A549 (cell line): ENCODE measurements at regions not wholly inside any gene's neighbourhood (a gene's known extent, or its start where the extent isn't known, plus 50 kb on each side); places are given as distances from the start of the nearest gene placed in this dataset.

ENCODE experiments used
- ATAC-seq, 2 experiments: fragments of 200-7000 bp in 1 of 2; fragments of >200 bp in 1 of 2; cut with Nextera tagmentation in 1 of 2; cut with Tn5 transposase in 1 of 2; 3 replicates each; pipeline versions ENCODE4 v1.8.0 to v1.9.1; 2018 to 2020; ENCODE audit warnings: mild to moderate bottlenecking in 1 of 2, moderate library complexity in 1 of 2
- CTCF ChIA-PET: fragments of 300-600 bp; sonication (Branson Sonifier 250); formaldehyde crosslinking; extraction: SDS; loops from one replicate; lab custom pipeline; 2021; ENCODE audit warnings: antibody characterized with exemption, inconsistent platforms; lab: Yijun Ruan, JAX
- POLR2A ChIA-PET: fragments of 350-600 bp; formaldehyde crosslinking; extraction: SDS; loops from one replicate; lab custom pipeline; 2021; ENCODE audit warnings: antibody characterized with exemption, inconsistent platforms; lab: Yijun Ruan, JAX
- DNase-seq, 2 experiments: peaks; one replicate each; pipeline versions ENCODE4 v3.0.0 to v3.0.0-alpha.2; 2011 to 2016; ENCODE audit warnings: low read depth in 1 of 2, low spot score in 1 of 2
- FAIRE-seq: peaks from 2 replicates; lab custom pipeline; 2011; peaks lifted over from hg19 to GRCh38; lab: Jason Lieb, UNC
- H3K27ac ChIP-seq, 2 experiments: fragments of >200 bp; sonication (Bioruptor Twin); formaldehyde crosslinking; 3 replicates each; pipeline ENCODE4 v1.5.1; 2016 to 2017
- H3K4me1 ChIP-seq: fragments of >200 bp; sonication (Bioruptor Twin); formaldehyde crosslinking; 3 replicates; pipeline ENCODE4 v1.6.1; 2016
- H3K4me2 ChIP-seq: fragments of >200 bp; sonication (Bioruptor Twin); formaldehyde crosslinking; 3 replicates; pipeline ENCODE4 v1.6.1; 2016
- H3K4me3 ChIP-seq: fragments of >200 bp; sonication (Bioruptor Twin); formaldehyde crosslinking; 3 replicates; pipeline ENCODE4 v1.5.1; 2016
- H3K9me3 ChIP-seq: fragments of >200 bp; sonication (Bioruptor Twin); formaldehyde crosslinking; 3 replicates; pipeline ENCODE4 v1.6.1; 2016
- CEBPB ChIP-seq, 2 experiments: fragments of >200 bp in 1 of 2; sonication (Bioruptor Twin) in 1 of 2; formaldehyde crosslinking in 1 of 2; IDR thresholded peaks; 2 replicates each; pipeline ENCODE4 v1.6.1; 2012 to 2016
- CHD2 ChIP-seq: fragments of 150-350 bp; IDR thresholded peaks from 2 replicates; pipeline ENCODE4 v1.6.1; 2014; ENCODE audit warnings: low read length; ENCODE audit not compliant: partially characterized antibody
- CHD4 ChIP-seq: fragments of 200-600 bp; sonication (generic); IDR thresholded peaks from 2 replicates; pipeline ENCODE4 v1.6.1; 2016; ENCODE audit warnings: antibody characterized with exemption, mild to moderate bottlenecking, borderline replicate concordance
- EHF ChIP-seq: fragments of 250-450 bp; sonication (Bioruptor Pico); IDR thresholded peaks from 2 replicates; pipeline ENCODE4 v1.5.0; 2020; ENCODE audit warnings: mild to moderate bottlenecking
- EP300 ChIP-seq, 2 experiments: fragments of >200 bp; sonication (Bioruptor Twin); formaldehyde crosslinking; IDR thresholded peaks; 2 replicates in 1 of 2; 3 replicates in 1 of 2; pipeline ENCODE4 v1.6.1; 2016 to 2017
- FOSB ChIP-seq: fragments of 250-450 bp; sonication (Bioruptor Pico); IDR thresholded peaks from 2 replicates; pipeline ENCODE4 v1.5.0; 2020; ENCODE audit warnings: mild to moderate bottlenecking, moderate library complexity
- FOXS1 ChIP-seq: fragments of 250-450 bp; sonication (Bioruptor Pico); IDR thresholded peaks from 2 replicates; pipeline ENCODE4 v1.5.0; 2020; ENCODE audit warnings: mild to moderate bottlenecking, moderate library complexity
- GATA3 ChIP-seq: IDR thresholded peaks from 2 replicates; pipeline ENCODE4 v1.6.1; 2012; ENCODE audit warnings: borderline replicate concordance
- HEYL ChIP-seq: fragments of 250-450 bp; sonication (Bioruptor Pico); IDR thresholded peaks from 2 replicates; pipeline ENCODE4 v1.8.0; 2021; ENCODE audit warnings: mild to moderate bottlenecking, moderate library complexity
- HOXA7 ChIP-seq: fragments of 250-450 bp; sonication (Bioruptor Pico); IDR thresholded peaks from 2 replicates; pipeline ENCODE4 v1.5.0; 2020; ENCODE audit warnings: mild to moderate bottlenecking, moderate library complexity
- JUN ChIP-seq, 2 experiments: fragments of >200 bp; sonication (Bioruptor Twin); formaldehyde crosslinking; IDR thresholded peaks; 2 replicates in 1 of 2; 3 replicates in 1 of 2; pipeline ENCODE4 v1.6.1; 2016 to 2017
- KDM1A ChIP-seq: fragments of 200-600 bp; sonication (generic); IDR thresholded peaks from 2 replicates; pipeline ENCODE4 v1.6.1; 2016; ENCODE audit warnings: low read depth, mild to moderate bottlenecking
- MAZ ChIP-seq: fragments of 150-350 bp; IDR thresholded peaks from 2 replicates; pipeline ENCODE4 v1.6.1; 2014; ENCODE audit warnings: antibody characterized with exemption, low read depth, low read length, borderline replicate concordance
- NR3C1 ChIP-seq: fragments of >200 bp; sonication (Bioruptor Twin); formaldehyde crosslinking; IDR thresholded peaks from 3 replicates; pipeline ENCODE4 v1.6.1; 2017
- PHF8 ChIP-seq: fragments of 200-600 bp; sonication (generic); IDR thresholded peaks from 2 replicates; pipeline ENCODE4 v1.6.1; 2016; ENCODE audit warnings: low read depth, mild to moderate bottlenecking, antibody characterized with exemption, moderate library complexity, borderline replicate concordance
- RCOR1 ChIP-seq: fragments of 150-350 bp; IDR thresholded peaks from 2 replicates; pipeline ENCODE4 v1.6.1; 2014; ENCODE audit warnings: antibody characterized with exemption, low read length, low read depth
- ZFP36 ChIP-seq: fragments of 450-650 bp; IDR thresholded peaks from 2 replicates; pipeline ENCODE4 v1.6.1; 2014; ENCODE audit warnings: borderline replicate concordance; ENCODE audit not compliant: partially characterized antibody
- WGBS: methylation state at CpG from one replicate; pipeline ENCODE4 v1.1.6; 2017; ENCODE audit errors: missing lambda C conversion rate; 5-methylcytosine and 5-hydroxymethylcytosine counted together
- TF ChIP-seq, protein P1 (sequence below): fragments of >200 bp; sonication (Bioruptor Twin); formaldehyde crosslinking; IDR thresholded peaks from 3 replicates; pipeline ENCODE4 v1.6.1; 2016
- TF ChIP-seq, protein P2 (sequence below): IDR thresholded peaks from 2 replicates; pipeline ENCODE4 v1.6.1; 2012; ENCODE audit warnings: low read depth, borderline replicate concordance
- TF ChIP-seq, protein P3 (sequence below): fragments of 250-450 bp; sonication (Bioruptor Pico); IDR thresholded peaks from 2 replicates; pipeline ENCODE4 v1.5.0; 2020; ENCODE audit warnings: low read depth, mild to moderate bottlenecking, moderate library complexity
- TF ChIP-seq, protein P4 (sequence below): fragments of >200 bp; sonication (Bioruptor Twin); formaldehyde crosslinking; IDR thresholded peaks from 2 replicates; pipeline ENCODE4 v1.6.1; 2016

DNA sequence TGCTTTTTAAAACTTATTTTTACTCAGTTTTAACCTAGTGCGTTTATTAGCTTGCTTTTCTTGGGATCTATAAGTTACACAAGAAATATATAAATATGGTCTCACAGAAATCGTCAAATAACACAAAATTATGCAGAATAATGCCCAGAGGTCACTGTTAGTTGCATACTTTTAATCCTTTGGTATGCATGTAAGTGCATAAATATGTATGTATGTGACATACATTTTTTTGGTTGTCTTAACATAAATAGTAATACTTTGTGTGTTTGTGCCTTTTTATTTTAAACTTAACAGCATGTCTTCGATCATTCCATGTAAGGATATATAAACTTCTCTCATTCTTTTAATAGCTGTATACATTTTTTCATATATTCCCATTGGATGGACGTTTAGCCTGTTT is 459.6 kb downstream of the PCNX1 start:
- H3K4me2 ChIP-seq, result no peak overlapping the region
- DNase-seq (no peak), ATAC-seq (no peak), FAIRE-seq (no peak)
- no peak overlapping the region for H3K4me3 ChIP-seq
- H3K27ac ChIP-seq, result no peak overlapping the region
- H3K9me3 ChIP-seq, result no peaks in the 10 kb centered on the region
- ChIA-PET CTCF (interaction anchor here (0.6 to 1.4 kb wide), 5 partner anchors 15 to 1312 kb away, joined by 3 read pairs; no protein-coding TSS in a partner anchor), POLR2A (no interaction called here)
- TF ChIP-seq NR3C1 (no peak), CHD4 (no peak), RCOR1 (no peak), CHD2 (no peak), EHF (CRISPR knock-in tag) (no peak), KDM1A (no peak), HOXA7 (CRISPR knock-in tag) (no peak), EP300 (IDR thresholded peaks at IDR 0.05) (no peak), JUN (IDR thresholded peaks at IDR 0.05) (no peak)
- TF ChIP-seq, protein P1, sequence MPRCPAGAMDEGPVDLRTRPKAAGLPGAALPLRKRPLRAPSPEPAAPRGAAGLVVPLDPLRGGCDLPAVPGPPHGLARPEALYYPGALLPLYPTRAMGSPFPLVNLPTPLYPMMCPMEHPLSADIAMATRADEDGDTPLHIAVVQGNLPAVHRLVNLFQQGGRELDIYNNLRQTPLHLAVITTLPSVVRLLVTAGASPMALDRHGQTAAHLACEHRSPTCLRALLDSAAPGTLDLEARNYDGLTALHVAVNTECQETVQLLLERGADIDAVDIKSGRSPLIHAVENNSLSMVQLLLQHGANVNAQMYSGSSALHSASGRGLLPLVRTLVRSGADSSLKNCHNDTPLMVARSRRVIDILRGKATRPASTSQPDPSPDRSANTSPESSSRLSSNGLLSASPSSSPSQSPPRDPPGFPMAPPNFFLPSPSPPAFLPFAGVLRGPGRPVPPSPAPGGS, result no peak
- TF ChIP-seq, protein P2, sequence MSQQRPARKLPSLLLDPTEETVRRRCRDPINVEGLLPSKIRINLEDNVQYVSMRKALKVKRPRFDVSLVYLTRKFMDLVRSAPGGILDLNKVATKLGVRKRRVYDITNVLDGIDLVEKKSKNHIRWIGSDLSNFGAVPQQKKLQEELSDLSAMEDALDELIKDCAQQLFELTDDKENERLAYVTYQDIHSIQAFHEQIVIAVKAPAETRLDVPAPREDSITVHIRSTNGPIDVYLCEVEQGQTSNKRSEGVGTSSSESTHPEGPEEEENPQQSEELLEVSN, result no peak
- WGBS, result 70% methylated on average over 4 of the region's 4 CpGs
- peaks cover 5% of the 10 kb centered on the region; the same call in 2 of the 3 replicates for H3K4me1 ChIP-seq

DNA sequence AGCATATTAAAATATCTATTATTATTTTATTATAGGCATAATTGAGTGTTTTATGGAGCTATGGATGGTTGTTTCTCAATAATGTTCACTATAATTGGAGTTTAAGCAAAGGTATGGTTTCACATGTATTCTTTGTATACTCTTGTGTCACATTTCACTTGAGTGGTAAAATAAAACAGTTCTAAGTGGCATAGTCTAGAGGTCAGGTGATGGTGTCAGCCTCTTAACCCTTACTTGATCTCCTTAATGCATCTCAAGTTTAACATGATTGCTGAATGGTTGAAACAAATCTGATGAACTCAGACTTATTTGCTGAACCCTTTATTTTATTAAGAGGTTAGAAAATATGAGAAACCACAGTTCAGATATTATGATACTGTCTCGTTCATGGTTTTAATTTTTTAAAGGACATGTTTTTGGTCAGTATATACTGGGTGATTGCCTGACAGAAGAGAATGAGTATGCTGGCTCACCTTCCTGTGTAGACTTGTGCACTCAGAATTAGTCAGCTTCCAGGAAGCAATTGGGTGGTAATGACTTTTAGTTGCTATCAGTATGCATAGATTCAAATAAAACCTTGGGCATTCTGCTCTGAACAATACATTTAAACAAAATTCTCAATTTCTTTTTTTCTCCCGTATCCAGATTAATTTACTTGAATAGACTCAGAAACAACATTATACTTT is 464.6 kb downstream of the PCNX1 start:
- Histone ChIP-seq H3K27ac (peak overlapping the region in 1 of 2 experiments; percentile 7; a peak in 1 of 6 replicates), H3K4me3 (no peak overlapping the region), H3K4me1 (peaks cover 20% of the 10 kb centered on the region; the same call in 2 of the 3 replicates), H3K9me3 (no peaks in the 10 kb centered on the region), H3K4me2 (peak overlapping the region; percentile 37; the same call in 2 of the 3 replicates)
- ChIA-PET CTCF (no interaction called here), POLR2A (no interaction called here)
- ATAC-seq (peak; percentile 44 to 47; a peak in 3 of 6 replicates), FAIRE-seq (no peak), DNase-seq (peak in 1 of 2 experiments; percentile 5)
- TF ChIP-seq, protein P2, result no peak
- no peak for TF ChIP-seq HEYL (CRISPR knock-in tag)
- TF ChIP-seq, protein P3, sequence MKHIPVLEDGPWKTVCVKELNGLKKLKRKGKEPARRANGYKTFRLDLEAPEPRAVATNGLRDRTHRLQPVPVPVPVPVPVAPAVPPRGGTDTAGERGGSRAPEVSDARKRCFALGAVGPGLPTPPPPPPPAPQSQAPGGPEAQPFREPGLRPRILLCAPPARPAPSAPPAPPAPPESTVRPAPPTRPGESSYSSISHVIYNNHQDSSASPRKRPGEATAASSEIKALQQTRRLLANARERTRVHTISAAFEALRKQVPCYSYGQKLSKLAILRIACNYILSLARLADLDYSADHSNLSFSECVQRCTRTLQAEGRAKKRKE, result no peak
- no peak for TF ChIP-seq EHF (CRISPR knock-in tag)
- TF ChIP-seq FOSB (CRISPR knock-in tag), result no peak
- no peak for TF ChIP-seq FOXS1 (CRISPR knock-in tag)
- TF ChIP-seq PHF8, result no peak
- TF ChIP-seq MAZ, result no peak
- TF ChIP-seq, protein P4, sequence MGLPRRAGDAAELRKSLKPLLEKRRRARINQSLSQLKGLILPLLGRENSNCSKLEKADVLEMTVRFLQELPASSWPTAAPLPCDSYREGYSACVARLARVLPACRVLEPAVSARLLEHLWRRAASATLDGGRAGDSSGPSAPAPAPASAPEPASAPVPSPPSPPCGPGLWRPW, result no peak
- 54% methylated on average over 2 of the region's 2 CpGs for WGBS

DNA sequence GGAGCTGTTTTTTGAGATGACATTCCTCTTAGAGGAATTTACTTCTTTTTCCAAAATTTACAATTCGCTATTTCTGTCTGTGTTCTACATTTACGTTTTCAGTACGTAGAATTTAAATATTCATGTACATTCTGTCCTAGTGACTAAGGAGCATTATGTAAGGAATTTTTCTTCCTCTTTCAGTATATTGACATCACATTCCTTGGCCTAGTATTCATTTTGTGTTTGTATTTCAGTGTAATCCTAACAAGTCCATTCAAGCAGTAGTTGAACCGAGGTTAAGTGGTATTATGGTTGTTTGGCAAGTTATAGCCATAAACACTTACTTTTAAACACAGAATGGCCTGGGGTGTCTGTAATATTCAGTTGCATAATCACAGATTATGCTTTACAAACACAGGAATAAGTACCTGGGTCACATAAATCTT is 465.2 kb downstream of the PCNX1 start:
- FAIRE-seq, result peak; percentile 89
- Histone ChIP-seq H3K4me2 (peak overlapping the region; percentile 37; the same call in 2 of the 3 replicates), H3K4me1 (peaks cover 20% of the 10 kb centered on the region; the same call in 2 of the 3 replicates), H3K4me3 (no peak overlapping the region), H3K9me3 (no peaks in the 10 kb centered on the region), H3K27ac (peak overlapping the region in 1 of 2 experiments; percentile 7; a peak in 1 of 6 replicates)
- peak; percentile 59 to 63; a peak in 5 of 6 replicates for ATAC-seq
- ChIA-PET POLR2A (no interaction called here), CTCF (no interaction called here)
- 34% methylated on average over 4 of the region's 4 CpGs for WGBS
- DNase-seq, result peak in 1 of 2 experiments; percentile 61
- TF ChIP-seq ZFP36, result no peak
- peak; percentile 52 to 72; a peak in 3 of 4 replicates for TF ChIP-seq CEBPB (IDR thresholded peaks at IDR 0.05)
- peak; percentile 32 for TF ChIP-seq GATA3
